Spleen (tissue), 7 donors: ENCODE measurements at regions not wholly inside any gene's neighbourhood (a gene's known extent, or its start where the extent isn't known, plus 50 kb on each side); places are given as distances from the start of the nearest gene placed in this dataset.

Source experiments
- CTCF ChIP-seq, 11 experiments: fragments of 200-600 bp in 7 of 11; fragments of 450-650 bp in 4 of 11; sonication (generic) in 4 of 11; IDR thresholded peaks in 8 of 11; conservative IDR thresholded peaks in 3 of 11; 1 replicate in 7 of 11; 2 replicates in 4 of 11; pipeline versions ENCODE4 v1.4.0 to v1.8.0; 2016 to 2021; ENCODE audit warnings: antibody characterized with exemption in 11 of 11, inconsistent platforms in 4 of 11, mild to moderate bottlenecking in 1 of 11
- POLR2A ChIP-seq, 3 donors: fragments of 450-650 bp; IDR thresholded peaks; one replicate each; pipeline ENCODE4 v1.5.1; 2017; ENCODE audit warnings: antibody characterized with exemption in 3 of 3, mild to moderate bottlenecking in 1 of 3
- donor health status: DM: no; HTN: no; CAD: no; lungs with moderate emphysema.
- donor health status: DM: no; HTN: no; CAD: no.
- donor health status: DM: no; HTN: no; CAD: no.

GRCh38 chr11:131178596-131178995, 191.8 kb upstream of the NTM start:
- TF ChIP-seq CTCF (IDR thresholded peaks at IDR 0.05 in 8 of 11, conservative IDR thresholded peaks at IDR 0.05 in 3 of 11) (no peak), POLR2A (IDR thresholded peaks at IDR 0.05) (no peak)
